ENCODE measurements at regions not wholly inside any gene's neighbourhood (a gene's known extent, or its start where the extent isn't known, plus 50 kb on each side); places are given as distances from the start of the nearest gene placed in this dataset.
"Not testable (repeated sequence)": the region's sequence is repeated elsewhere in the genome, so short reads cannot be mapped to it uniquely, and the experiment has no call there.

DNA sequence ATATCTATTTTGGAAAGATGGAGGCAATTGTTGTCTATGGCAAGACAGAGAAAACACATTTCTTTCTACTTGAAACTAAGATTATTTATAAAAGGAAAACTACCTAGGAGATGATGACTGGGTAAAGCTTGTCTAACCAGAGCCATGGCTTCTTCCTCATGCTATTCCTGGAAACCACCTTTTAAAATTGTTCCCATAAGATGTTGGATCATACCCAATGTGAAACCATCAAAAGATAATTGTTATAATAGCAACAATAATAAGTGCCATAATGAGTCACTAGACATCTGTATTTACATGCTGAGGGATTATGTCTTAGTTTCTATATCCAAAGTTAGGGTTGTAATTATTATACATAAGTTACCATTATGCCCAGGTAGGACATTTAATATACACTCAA lies 428.4 kb downstream of the KCNJ2 start:
- DNase-seq (ENCODE audit: low spot score): no peak

DNA sequence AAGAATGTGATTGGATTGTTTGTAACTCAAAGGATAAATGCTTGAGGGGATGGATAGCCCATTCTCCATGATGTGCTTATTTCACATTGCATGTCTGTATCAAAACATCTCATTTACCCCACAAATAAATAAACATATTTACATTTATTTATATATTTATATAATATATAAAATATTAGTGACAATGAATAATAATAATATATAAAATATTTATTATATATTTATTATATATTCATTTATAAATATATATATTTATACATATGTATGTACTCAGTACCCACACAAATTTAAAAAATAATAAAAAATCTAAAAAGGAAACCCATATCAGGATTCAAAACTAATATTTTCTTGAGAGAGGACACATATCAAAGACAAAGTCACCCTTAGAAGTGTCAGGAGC lies 429.9 kb downstream of the KCNJ2 start:
- no peak for DNase-seq (ENCODE audit: low spot score)

DNA sequence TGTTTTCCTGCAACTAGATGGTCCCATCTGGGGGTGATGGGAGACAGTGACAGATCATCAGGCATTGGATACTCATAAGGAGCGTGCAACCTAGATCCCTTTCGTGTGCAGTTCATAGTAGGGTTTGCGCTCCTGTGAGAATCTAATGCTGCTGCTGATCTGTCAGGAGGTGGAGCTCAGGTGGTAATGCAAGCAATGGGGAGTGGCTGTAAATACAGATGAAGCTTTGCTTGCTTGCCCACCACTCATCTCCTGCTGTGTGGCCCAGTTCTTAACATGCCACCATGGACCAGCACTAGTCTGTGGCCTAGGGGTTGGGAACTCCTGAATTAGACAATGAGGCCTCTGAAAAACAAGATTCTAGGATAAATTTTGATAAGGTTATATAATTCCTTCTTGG lies 430.6 kb downstream of the KCNJ2 start:
- not testable (repeated sequence) for DNase-seq (ENCODE audit: low spot score)

DNA sequence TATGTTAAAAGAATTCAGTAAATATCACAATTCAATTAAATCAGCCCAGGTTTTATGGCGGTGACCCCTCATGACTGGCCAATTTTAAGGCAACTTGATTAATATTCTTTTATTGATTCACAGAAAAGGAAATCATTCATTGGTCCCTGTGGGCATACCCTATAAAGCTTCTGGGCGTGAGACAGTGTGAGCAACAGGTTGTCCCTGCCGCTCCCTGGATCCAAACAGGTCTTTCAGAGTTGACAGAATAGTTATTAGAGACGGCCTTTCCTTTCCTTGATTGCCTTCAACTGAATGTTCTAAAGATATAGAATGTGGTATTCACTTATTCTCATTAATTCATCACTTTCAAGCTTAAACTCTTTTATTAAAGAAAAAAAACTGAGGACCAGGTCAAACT lies 433.9 kb downstream of the KCNJ2 start:
- DNase-seq (ENCODE audit: low spot score): no peak

DNA sequence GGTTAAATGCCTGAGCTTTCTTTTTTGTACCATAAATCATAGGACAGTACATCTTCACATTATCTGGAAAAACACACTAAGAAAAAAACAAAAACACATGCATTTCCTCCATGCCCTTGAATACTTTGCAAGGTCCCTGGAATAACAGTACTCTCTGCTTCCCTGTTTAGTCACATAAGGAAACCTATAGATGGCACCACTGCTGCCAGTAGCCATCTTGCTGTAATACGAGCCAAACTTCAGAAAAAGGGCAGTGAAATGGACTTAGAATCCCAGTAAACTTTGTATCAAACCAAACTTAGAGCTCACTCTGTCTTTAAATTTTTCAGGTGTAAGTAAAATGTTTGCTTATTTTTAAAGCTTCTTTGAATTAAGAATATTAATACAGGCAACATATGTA lies 435.5 kb downstream of the KCNJ2 start:
- peak; percentile 34 for DNase-seq (ENCODE audit: low spot score)

DNA sequence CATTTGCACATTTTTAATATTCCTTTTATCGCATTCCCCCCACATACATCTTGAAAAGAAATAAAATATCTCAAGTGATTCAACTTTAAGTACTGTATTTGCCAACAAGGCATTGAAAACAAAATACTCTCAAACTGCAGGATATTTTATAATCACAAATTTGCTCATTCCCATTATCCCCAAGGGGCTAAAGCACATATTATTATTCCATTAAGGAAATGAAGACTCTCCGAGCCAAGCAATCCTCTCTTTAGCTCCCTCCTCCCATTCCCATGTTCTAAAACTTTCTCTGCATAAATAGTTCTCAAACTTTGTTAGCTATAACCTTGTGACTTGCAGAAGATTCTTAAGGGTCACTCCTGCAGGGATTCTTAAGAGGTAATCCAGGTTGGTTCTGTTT lies 436.8 kb downstream of the KCNJ2 start:
- DNase-seq (ENCODE audit: low spot score): no peak

DNA sequence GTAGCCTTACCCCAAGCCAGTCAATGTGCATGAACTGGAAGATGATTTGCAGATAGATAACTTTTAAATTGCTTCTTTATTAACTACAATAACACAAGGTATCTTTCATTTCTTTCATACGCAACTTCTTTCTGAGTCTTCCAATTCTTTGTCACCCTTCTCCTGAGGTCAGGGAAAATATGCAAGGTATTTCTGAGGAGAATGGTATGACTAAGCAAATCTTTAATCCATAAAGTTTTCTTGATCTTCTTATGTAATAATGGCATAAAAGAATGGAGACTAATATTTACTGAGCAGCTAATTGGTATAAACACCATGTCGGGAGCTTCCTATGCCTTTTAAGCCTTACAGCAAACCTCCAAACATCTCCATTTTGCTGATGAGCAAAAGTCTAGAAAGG lies 438.9 kb downstream of the KCNJ2 start:
- no peak for DNase-seq (ENCODE audit: low spot score)

DNA sequence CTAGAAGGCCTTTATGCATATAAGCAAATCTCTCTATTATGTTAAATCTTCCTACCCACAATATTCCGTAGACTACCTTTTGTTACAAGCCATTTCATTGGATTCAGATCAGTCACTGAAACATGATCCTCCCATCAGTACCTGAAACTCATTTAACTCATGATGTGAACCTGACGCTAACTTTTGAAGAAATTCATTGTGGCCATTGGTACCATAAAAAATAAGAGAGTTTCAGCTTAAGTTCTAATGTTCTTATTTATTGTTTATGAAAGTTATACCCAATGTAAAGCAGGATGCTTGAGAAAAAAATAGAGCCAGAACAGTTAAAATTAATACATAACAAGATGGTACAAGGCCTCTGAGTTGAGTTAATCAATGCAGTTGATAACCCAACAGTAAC lies 439.6 kb downstream of the KCNJ2 start:
- no peak for DNase-seq (ENCODE audit: low spot score)

DNA sequence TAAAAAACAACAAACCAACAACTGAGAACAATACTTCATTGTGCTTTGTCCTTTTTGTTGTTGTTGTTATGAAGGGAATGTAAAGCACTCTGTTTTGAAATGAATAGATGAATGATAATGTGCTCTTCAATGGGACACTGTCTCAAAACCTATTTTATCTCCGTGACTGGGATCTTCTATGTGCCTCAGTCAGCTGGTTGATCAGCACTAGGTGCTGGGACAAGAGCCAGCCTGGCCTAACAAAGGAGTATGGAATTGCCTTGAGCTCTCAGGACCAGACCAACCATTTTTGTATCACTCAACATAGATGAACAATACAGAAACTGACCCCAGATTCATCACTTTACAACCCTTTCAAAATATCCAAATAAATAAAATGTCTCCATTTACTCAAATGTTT lies 440.2 kb downstream of the KCNJ2 start:
- no peak for DNase-seq (ENCODE audit: low spot score)

DNA sequence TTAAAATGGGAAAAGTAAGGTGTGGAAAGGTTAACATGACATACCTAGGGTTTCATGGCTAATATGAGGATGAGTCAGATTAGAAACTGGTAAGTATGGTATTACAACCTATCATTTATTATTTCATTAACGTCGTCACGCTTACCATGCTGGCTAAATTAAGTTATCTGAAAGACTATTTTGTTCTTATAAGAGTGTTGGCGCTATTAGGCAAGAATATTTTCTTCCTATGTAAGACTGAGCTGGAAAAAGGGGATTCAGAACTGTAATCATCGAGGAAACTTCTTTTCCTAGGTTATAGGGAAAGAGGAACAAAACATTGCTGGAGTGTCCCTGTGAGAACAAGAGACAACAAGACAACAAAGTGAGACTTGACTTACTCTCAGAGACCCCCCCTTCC lies 440.8 kb downstream of the KCNJ2 start:
- DNase-seq (ENCODE audit: low spot score): no peak

DNA sequence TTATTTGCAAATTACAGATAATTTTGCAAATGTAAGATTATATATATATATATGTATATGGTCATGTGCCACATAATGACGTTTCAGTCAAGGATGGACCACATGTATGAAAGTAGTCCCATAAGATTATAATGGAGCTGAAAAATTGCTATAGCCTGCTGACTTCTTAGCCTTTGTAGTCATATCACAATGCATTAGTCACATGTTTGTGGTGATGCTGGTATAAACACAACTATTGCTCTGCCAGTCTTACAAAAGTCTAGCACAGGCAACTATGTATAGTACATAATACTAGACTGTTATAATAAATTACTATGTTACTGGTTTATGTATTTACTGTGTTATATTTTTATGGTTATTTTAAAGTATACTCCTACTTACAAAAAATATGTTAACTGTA lies 444.3 kb downstream of the KCNJ2 start:
- no peak for DNase-seq (ENCODE audit: low spot score)

DNA sequence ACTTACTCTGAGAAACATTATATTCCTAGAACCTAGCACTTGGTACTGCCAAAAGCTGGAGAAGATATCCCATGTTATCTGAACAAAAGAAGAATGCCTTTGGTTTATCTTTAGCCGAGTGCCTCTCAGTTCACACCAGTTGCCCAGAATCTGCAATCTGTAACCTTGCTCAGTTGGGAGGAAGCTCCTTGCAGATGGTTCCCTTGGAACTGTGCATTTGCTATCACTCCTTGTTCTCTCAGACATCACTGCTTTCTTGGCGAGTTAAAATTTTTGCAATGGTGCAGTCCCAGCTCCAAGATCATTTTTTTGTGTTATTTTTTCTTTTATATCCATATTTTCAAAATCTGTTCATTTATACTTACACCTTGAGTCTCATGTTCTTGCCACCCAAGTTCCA lies 446.5 kb downstream of the KCNJ2 start:
- DNase-seq (ENCODE audit: low spot score): no peak

DNA sequence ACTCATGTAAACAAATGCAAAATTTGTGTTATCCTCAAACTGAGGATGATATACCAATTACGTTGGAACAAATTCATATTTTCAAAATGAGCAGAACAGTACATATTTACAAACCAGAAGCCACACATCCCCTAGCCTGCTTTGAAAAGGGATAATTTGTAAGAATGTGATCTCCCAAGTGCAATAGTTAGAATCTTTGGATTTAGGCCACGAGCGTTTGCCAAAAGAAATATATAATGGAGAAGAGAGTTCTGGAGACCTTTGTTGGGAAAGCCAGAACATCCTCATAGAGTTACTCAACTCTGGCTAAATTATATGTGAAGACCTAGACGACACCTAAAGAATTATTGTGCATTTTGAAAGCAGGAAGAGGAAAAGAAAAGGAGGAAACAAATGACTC lies 449.3 kb downstream of the KCNJ2 start:
- DNase-seq (ENCODE audit: low spot score): no peak

DNA sequence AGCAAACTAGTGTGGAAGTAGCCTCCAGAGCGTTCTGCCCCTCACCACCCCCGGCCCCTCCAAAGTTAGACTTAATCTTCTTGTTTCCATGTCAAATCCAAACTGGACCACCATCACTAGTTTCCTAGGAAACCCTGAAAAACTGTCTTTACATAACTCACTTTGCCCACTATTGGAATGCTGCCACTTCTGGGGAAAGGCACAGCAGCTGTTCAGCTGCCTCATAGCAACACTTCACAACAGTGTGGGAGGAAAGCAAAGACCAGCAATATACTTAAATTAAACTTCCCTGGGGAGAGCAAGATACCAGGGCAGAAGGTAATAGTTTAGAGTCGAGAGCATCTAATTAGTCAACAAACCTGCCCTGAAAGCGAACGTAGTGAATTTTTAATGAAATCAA lies 452.2 kb downstream of the KCNJ2 start:
- no peak for DNase-seq (ENCODE audit: low spot score)

DNA sequence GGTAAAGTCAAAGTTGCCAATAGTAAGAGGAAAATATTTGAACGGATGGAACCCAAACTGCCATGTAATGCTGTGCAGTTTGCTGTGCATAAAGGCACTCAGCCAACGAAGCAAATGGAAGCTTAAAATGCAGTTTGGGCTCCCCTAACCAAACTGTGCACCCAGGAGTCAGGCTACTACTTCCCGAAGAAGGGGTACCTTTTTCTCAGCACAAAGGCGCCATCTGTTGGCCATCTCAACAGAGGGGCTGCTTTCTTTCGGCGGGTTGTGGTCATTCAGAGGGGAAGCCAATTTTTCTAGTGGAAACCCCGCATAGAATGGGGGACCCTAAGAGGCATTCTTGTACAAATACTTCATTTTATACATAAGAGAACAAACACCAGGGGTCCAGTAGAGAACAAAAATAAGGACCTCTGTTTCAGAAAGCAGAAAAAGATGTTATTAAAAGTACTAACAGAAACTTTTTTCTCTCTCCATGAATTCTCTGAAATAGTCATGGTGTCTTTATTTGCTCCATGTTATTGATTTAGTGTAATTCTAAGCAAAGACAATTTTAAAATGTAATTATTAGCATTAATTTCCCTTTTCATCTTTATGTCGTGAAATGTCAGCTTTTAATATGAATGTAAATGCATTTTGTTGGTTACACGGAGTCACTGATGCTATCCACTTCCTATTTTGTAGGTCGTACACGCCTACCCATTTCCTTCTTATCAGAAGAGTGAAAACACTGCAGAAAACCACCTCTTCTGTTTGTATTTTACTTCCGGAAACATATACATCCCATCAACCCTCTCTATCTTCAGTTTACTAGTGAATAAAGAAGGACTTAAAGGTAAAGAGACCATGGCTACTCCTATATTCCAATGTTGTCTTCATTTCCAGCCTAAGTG lies 453.3 kb downstream of the KCNJ2 start:
- DNase-seq (ENCODE audit: low spot score): peak; percentile 76

DNA sequence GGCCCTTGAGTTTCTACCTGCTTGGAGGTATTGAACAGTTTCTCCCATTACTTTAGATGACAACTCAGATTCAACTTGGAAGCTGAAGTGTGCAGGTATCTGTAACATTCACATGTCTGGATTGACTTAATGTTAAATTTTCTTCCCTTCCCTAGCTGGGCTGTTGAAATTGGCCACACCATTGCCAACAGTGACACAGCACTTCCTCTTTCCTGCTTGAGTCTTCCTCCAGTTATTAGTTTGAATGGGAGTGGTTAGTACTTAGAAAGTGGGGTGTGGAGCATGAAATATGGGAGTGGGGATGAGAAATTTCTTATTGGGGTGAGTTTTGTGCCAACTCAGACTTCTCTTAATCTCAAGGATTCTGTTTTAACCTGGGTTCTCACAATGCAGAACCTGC lies 454.9 kb downstream of the KCNJ2 start:
- no peak for DNase-seq (ENCODE audit: low spot score)

DNA sequence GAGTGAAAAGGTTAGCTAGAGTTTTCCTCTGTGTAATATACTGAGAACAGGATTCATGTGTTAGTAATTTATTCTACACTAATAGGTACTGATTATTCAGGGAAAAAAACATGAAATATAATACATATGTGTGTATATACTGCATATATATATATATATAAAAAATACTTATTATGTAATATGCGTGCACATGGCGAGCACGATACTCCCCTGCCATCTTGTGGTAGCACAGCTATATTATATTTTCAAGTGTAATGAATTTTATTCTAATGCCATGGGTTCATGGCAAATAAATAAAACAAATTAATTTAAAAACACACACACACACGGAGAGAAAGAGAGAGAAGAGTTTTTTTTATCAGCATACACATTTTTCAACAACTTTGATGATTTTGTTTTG lies 460.6 kb downstream of the KCNJ2 start:
- no peak for DNase-seq (ENCODE audit: low spot score)

DNA sequence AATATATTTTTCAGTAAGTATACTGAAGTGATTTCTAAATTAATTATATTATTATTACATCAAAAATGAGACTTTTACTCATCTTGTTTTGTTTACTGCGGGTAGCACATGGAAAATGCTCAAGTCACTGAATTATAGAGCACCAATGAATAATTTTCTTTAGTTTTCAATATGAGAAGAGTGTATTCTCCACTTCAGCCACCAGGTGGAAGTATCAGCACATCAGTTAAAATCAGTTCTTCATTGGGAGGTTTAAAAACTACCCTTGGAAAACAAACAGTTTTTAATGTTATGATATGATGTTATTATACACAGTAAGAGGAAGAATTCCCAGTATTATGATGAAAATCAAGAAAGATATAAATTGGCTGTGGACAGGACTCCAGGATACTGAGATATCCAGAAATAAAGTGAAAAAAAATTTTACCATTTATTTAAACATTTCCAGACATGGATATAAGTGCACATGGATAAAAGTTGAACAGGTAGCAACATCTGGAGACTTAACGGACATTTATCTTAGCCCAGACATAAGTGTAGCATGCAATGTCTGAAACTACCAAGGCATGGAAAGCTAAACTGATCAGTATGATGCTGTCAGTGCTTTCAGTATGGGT lies 467.3 kb downstream of the KCNJ2 start:
- DNase-seq (ENCODE audit: low spot score): peak; percentile 50

DNA sequence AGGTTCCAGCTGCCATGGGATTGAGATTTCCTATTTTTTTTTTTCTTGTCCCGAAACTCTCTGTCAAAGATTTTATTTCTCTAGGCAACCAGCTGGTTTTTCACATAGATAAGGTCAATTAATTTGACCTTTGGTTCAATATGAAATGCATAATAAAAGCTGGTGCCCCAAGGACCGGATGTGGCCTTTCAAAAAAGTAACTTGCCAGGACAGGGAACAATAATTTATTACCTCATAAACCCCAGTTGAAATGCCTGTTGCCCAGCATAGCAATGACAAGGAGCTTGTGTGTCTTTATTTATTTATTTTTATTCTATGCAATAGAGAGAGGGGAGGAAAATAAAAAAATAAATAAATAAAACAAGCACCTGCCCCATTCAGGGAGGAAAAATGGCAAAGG lies 472.7 kb downstream of the KCNJ2 start:
- no peak for DNase-seq (ENCODE audit: low spot score)

DNA sequence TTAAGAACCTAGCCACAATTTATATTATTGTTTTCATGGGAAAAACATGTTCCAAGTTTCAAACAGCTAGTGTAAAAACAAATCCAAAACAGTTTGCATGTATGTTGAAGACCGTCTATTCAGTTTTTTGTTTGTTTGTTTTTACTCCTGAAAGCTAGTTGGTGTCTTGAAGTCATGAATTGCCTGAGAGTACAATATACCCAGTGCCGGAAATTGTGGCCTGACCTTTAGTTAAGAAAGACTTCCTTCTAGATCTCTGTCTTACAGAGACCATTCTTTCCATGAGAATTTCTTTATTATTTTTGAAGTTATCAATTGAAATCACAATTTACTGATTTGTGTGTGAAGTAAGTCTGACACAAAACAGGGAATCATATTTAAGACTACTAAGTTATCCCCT lies 474.8 kb downstream of the KCNJ2 start:
- no peak for DNase-seq (ENCODE audit: low spot score)

DNA sequence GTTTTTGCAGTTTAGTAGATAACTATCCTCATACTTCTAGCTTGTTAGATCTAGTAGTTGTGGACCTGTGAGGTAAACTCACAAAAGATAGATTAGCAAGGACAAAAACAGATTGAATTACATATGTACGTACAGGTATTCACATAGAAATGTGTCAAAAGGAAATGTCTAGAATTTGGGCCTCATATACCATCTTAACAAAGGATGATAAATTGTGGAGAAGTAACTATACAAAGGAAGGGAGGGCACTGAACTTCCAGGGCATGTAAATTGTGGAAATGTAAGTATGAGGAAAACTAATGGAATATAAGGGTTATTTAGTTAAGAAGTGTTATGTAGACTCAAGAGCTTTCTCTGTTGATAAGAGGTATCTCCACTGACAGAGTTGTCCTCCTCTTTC lies 477.3 kb downstream of the KCNJ2 start:
- no peak for DNase-seq (ENCODE audit: low spot score)

DNA sequence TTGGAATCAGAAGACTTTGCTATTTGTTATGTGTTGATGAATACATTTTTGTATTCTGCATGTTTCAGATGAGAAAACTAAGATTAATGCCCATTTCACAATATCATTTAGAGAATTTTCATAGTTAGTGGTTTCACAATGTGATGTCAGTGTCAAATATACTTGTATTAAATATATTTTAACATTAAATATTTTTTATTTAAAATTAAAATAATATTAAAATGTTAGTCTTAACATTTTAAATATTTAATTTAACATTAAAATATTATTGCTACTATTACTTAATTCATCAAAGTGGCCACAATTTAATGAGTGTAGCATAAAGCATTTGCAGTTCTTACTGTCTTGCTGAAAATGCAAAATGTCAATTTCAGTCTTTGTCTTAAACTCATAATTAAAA lies 478.8 kb downstream of the KCNJ2 start:
- DNase-seq (ENCODE audit: low spot score): no peak

DNA sequence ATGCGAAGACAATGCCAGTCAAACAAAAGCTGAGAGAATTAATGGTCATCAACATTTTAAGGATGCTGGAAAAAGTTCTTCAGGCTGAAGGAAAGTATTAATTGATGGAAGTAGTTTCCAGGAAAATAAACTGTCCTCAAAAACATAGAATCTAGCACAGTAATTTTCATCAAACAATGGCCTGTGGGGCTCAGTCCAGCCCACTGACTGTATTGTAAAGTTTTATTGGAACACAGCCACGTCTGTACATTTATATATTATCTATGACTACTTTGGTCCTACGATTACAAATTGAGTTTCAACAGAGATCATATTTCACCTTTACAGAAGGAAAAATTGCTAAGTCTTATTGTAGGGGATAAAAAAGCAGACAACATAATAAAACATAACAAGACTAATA lies 484.5 kb downstream of the KCNJ2 start:
- DNase-seq (ENCODE audit: low spot score): no peak

DNA sequence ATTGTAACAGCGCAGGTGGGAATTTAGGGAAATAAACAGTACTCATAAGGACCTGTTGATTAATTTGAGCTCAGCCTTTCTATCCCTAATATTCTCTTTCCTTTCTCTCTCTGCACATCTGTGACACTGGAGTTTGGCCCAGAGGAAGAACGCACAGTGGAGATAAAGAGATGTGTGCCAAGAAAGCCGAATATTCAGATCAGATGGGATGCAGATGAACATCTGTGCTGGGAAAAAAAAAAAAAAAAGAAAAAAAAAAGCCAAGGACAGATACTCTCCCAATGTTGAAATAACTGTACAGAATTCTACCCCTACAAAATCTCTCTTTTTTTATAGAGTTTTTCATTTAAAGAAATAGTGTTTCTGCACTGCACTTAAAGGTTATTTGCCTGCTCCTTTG lies 485.4 kb downstream of the KCNJ2 start:
- no peak for DNase-seq (ENCODE audit: low spot score)
